Lung (tissue), 11 donors: ENCODE measurements at regions not wholly inside any gene's neighbourhood (a gene's known extent, or its start where the extent isn't known, plus 50 kb on each side); places are given as distances from the start of the nearest gene placed in this dataset.
A peak's percentile ranks its signal among the peaks of the same experiment; 100 is the strongest.

Experiments used
- ATAC-seq: fragments of 200-7000 bp; cut with Tn5 transposase; one replicate; pipeline ENCODE4 v1.9.1; 2020; ENCODE audit warnings: moderate number of reproducible peaks; ENCODE audit not compliant: insufficient read depth, low FRiP score
- DNase-seq, 3 donors: peaks; one replicate each; pipeline ENCODE4 v3.0.0-alpha.2; 2013 to 2017
- H3K27ac ChIP-seq, 2 donors: one replicate each; pipeline ENCODE4 v1.5.1; 2013; ENCODE audit warnings: mild to moderate bottlenecking in 2 of 2, moderate library complexity in 2 of 2, control low read depth in 1 of 2, inconsistent platforms in 1 of 2, low read depth in 1 of 2, low read length in 1 of 2
- H3K27me3 ChIP-seq, 3 donors: one replicate each; pipeline ENCODE4 v1.5.1; 2013; ENCODE audit warnings: low read length in 2 of 3; ENCODE audit not compliant: control insufficient read depth in 3 of 3, insufficient read depth in 3 of 3
- H3K36me3 ChIP-seq, 4 donors: one replicate each; pipeline ENCODE4 v1.5.1; 2013; ENCODE audit warnings: low read length in 4 of 4, mild to moderate bottlenecking in 1 of 4, moderate library complexity in 1 of 4; ENCODE audit not compliant: control insufficient read depth in 4 of 4, insufficient read depth in 4 of 4
- H3K4me1 ChIP-seq, 5 donors: one replicate each; pipeline ENCODE4 v1.5.1; 2013; ENCODE audit warnings: low read length in 5 of 5, mild to moderate bottlenecking in 2 of 5, moderate library complexity in 1 of 5; ENCODE audit not compliant: control insufficient read depth in 5 of 5, insufficient read depth in 5 of 5
- H3K4me3 ChIP-seq: one replicate; pipeline ENCODE4 v1.5.1; 2013; ENCODE audit warnings: mild to moderate bottlenecking, control low read depth, moderate library complexity
- H3K9ac ChIP-seq, 2 donors: one replicate each; pipeline ENCODE4 v1.5.1; 2013; ENCODE audit warnings: low read length in 2 of 2, control low read depth in 1 of 2; ENCODE audit not compliant: insufficient read depth in 1 of 2
- H3K9me3 ChIP-seq, 4 donors: one replicate each; pipeline ENCODE4 v1.5.1; 2013; ENCODE audit warnings: low read length in 3 of 4, mild to moderate bottlenecking in 1 of 4, moderate library complexity in 1 of 4; ENCODE audit not compliant: control insufficient read depth in 4 of 4, insufficient read depth in 3 of 4
- WGBS, 2 donors: extraction: QIAGEN DNeasy Blood & Tissue Kit; methylation state at CpG; one replicate each; pipeline ENCODE4 v1.1.7; 2013; 5-methylcytosine and 5-hydroxymethylcytosine counted together
- TF ChIP-seq, protein P1 (sequence below): IDR thresholded peaks from 2 replicates; pipeline ENCODE4 v1.5.1; 2012; ENCODE audit warnings: mild to moderate bottlenecking; ENCODE audit errors: control extremely low read depth, extremely low read depth
- donor health status: control.
- donor health status: control.
- donor health status: Bipolar disorder and iron deficiency.
- donor health status: healthy.
- donor health status: DM: yes; HTN: yes; CAD: no.

DNA sequence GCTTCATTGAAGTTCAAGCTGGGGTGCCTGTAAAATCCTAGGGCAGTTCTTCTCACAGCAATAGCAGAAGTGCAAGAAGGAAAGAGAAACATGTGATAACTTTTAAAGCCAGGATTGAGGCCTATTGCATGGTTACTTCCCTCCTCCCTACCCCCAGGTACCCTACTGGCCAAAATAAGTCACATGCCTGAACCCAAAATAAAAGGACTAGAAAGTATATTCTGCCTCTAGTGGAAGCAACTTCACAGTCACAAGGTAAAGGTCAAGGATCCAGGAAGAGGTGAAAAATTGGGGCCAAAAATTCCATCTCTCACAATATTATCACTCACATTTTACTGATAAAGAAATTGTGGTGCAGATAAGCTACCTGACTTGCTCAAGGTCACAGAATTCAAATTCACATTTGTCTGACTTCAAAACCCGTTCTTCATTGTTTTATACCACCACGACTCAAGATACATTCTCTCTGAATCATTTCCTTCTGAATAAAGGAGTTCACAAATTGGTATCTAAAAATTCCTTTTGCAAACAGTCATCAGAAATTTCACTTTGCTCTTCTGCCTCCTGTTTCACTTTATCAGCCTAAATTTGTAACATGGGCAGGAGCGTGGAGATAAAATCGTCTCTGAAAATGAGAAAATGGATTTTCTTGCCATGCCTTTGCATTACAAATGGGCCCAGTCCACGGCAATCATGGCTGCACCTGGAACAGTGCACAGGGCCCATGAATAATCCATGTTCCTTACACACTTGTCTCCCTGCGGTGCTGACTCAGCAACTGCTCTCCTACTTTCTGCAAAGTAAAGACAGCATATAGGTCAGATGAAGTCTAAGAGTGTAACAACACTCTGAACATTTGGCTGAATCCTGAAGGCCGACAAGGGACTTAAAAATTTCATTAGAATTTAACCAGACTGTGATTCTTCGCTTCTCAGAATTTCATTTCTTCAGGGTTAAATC, 485.3 kb upstream of the NFIA start:
- H3K4me3 ChIP-seq = no peak overlapping the region
- H3K4me1 ChIP-seq = peaks cover 0 to 15% (median 0%) of the 10 kb centered on the region in 5 donors
- H3K36me3 ChIP-seq = no peaks in the 10 kb centered on the region
- no peak overlapping the region for H3K27ac ChIP-seq
- H3K27me3 ChIP-seq = no peaks in the 10 kb centered on the region
- 83 to 88% methylated on average over 8 of the region's 8 CpGs for WGBS, 2 donors
- H3K9ac ChIP-seq = no peak overlapping the region
- H3K9me3 ChIP-seq = no peaks in the 10 kb centered on the region
- TF ChIP-seq, protein P1, sequence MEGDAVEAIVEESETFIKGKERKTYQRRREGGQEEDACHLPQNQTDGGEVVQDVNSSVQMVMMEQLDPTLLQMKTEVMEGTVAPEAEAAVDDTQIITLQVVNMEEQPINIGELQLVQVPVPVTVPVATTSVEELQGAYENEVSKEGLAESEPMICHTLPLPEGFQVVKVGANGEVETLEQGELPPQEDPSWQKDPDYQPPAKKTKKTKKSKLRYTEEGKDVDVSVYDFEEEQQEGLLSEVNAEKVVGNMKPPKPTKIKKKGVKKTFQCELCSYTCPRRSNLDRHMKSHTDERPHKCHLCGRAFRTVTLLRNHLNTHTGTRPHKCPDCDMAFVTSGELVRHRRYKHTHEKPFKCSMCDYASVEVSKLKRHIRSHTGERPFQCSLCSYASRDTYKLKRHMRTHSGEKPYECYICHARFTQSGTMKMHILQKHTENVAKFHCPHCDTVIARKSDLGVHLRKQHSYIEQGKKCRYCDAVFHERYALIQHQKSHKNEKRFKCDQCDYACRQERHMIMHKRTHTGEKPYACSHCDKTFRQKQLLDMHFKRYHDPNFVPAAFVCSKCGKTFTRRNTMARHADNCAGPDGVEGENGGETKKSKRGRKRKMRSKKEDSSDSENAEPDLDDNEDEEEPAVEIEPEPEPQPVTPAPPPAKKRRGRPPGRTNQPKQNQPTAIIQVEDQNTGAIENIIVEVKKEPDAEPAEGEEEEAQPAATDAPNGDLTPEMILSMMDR = no peak
- ATAC-seq (no peak), DNase-seq (no peak)

- Histone ChIP-seq H3K27me3 (no peaks in the 10 kb centered on the region), H3K9ac (no peak overlapping the region), H3K4me1 (peaks cover 0 to 4% (median 0%) of the 10 kb centered on the region in 5 donors), H3K36me3 (no peaks in the 10 kb centered on the region), H3K9me3 (no peaks in the 10 kb centered on the region), H3K27ac (no peak overlapping the region), H3K4me3 (no peak overlapping the region)
- DNase-seq = no peak
- TF ChIP-seq, protein P1 = no peak
- ATAC-seq = no peak
- 94 to 99% methylated on average over 1 of the region's 1 CpG for WGBS, 2 donors
Measured at GRCh38 chr1:60591583-60591982, 490.8 kb upstream of the NFIA start.

DNA sequence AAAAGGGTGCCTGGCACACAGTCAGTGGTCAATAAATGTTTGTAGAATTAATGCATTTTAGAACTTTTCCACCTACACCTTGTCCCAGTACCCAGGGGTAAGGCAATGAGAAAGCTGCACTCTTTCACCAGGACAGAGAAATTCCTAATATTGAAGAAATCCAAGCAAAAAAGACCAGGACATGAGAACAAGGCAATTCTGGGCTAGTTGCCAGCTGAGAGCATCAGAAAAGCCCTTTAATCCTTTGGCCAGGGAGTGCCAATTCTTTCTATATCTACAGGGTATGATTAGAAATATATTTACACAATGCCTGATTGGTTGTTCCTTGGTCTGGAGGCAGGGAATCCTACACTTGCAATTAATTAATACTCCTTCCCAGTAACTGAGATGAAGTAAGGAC, 492.4 kb upstream of the NFIA start:
- Histone ChIP-seq H3K27me3 (no peaks in the 10 kb centered on the region), H3K4me3 (no peak overlapping the region), H3K27ac (no peak overlapping the region), H3K4me1 (peaks cover 0 to 4% (median 0%) of the 10 kb centered on the region in 5 donors), H3K9ac (no peak overlapping the region), H3K9me3 (no peaks in the 10 kb centered on the region), H3K36me3 (no peaks in the 10 kb centered on the region)
- DNase-seq = peak in 2 of 3 donors; percentile 16 to 51
- TF ChIP-seq, protein P1 = no peak
- no peak for ATAC-seq
